GM18868 (cell line): ENCODE measurements at regions not wholly inside any gene's neighbourhood (a gene's known extent, or its start where the extent isn't known, plus 50 kb on each side); places are given as distances from the start of the nearest gene placed in this dataset.

Experiments used
- ATAC-seq: cut with Tn5 transposase; IDR thresholded peaks from one replicate; pipeline ENCODE4 v1.9.1; 2021; ENCODE audit warnings: mild to moderate bottlenecking, moderate library complexity; ENCODE audit not compliant: unreplicated experiment

GRCh38 chr5:107325866-107326265 is 344.9 kb downstream of the EFNA5 start:
- no peak for ATAC-seq

GRCh38 chr5:107324809-107325208 is 345.9 kb downstream of the EFNA5 start:
- ATAC-seq = no peak

GRCh38 chr5:107324071-107324470 is 346.7 kb downstream of the EFNA5 start:
- no peak for ATAC-seq

GRCh38 chr5:107323536-107323935 is 347.2 kb downstream of the EFNA5 start:
- no peak for ATAC-seq

GRCh38 chr5:107322936-107323335 is 347.8 kb downstream of the EFNA5 start:
- no peak for ATAC-seq

- no peak for ATAC-seq
These were observed 348.8 kb downstream of the EFNA5 start for GRCh38 chr5:107321906-107322305.

- ATAC-seq = no peak
These were observed 349.9 kb downstream of the EFNA5 start for GRCh38 chr5:107320846-107321245.

GRCh38 chr5:107320376-107320775 is 350.4 kb downstream of the EFNA5 start:
- ATAC-seq = no peak

GRCh38 chr5:107319901-107320300 is 350.8 kb downstream of the EFNA5 start:
- no peak for ATAC-seq

- ATAC-seq = no peak
These were observed 356.4 kb downstream of the EFNA5 start for GRCh38 chr5:107314330-107314729.

- ATAC-seq = no peak
These were observed 356.8 kb downstream of the EFNA5 start for GRCh38 chr5:107313921-107314320.

- ATAC-seq = no peak
These were observed 357.6 kb downstream of the EFNA5 start for GRCh38 chr5:107313098-107313497.

GRCh38 chr5:107310181-107310580 is 360.6 kb downstream of the EFNA5 start:
- no peak for ATAC-seq

GRCh38 chr5:107306594-107306993 is 364.1 kb downstream of the EFNA5 start:
- ATAC-seq = no peak

GRCh38 chr5:107306002-107306401 is 364.7 kb downstream of the EFNA5 start:
- no peak for ATAC-seq

GRCh38 chr5:107304684-107305083 is 366.1 kb downstream of the EFNA5 start:
- no peak for ATAC-seq

- no peak for ATAC-seq
These were observed 367.4 kb downstream of the EFNA5 start for GRCh38 chr5:107303171-107303968.

- no peak for ATAC-seq
These were observed 368.3 kb downstream of the EFNA5 start for GRCh38 chr5:107302441-107302840.

- ATAC-seq = no peak
These were observed 368.7 kb downstream of the EFNA5 start for GRCh38 chr5:107301999-107302398.

- no peak for ATAC-seq
These were observed 369.9 kb downstream of the EFNA5 start for GRCh38 chr5:107300721-107301327.

- no peak for ATAC-seq
These were observed 374.2 kb downstream of the EFNA5 start for GRCh38 chr5:107296572-107296971.

- no peak for ATAC-seq
These were observed 374.8 kb downstream of the EFNA5 start for GRCh38 chr5:107295914-107296313.

GRCh38 chr5:107294669-107295068 is 376.1 kb downstream of the EFNA5 start:
- no peak for ATAC-seq
